Keratinocyte (primary cell): ENCODE measurements at regions not wholly inside any gene's neighbourhood (a gene's known extent, or its start where the extent isn't known, plus 50 kb on each side); places are given as distances from the start of the nearest gene placed in this dataset.

ENCODE experiments used
- DNase-seq: peaks from one replicate; pipeline ENCODE4 v3.0.0-alpha.2; 2011; ENCODE audit warnings: low read depth, missing footprints, low spot score
- FAIRE-seq: peaks from 2 replicates; lab custom pipeline; 2011; peaks lifted over from hg19 to GRCh38; lab: Jason Lieb, UNC
- H2AFZ ChIP-seq: 2 replicates; pipeline ENCODE4 v1.6.0; 2012; ENCODE audit warnings: low read length, control low read depth, inconsistent platforms; ENCODE audit not compliant: control insufficient read depth
- H3K27ac ChIP-seq: 2 replicates; pipeline ENCODE4 v1.5.1; 2011; ENCODE audit warnings: low read length; ENCODE audit not compliant: control insufficient read depth, insufficient read depth
- H3K27me3 ChIP-seq: 3 replicates; pipeline ENCODE4 v1.6.0; 2011; ENCODE audit warnings: low read length; ENCODE audit not compliant: control insufficient read depth, insufficient read depth; ENCODE audit errors: extremely low read depth
- H3K36me3 ChIP-seq, 2 experiments: 2 replicates in 1 of 2; 3 replicates in 1 of 2; pipeline ENCODE4 v1.5.1; 2011; ENCODE audit warnings: low read length in 2 of 2, mild to moderate bottlenecking in 1 of 2; ENCODE audit not compliant: control insufficient read depth in 2 of 2, insufficient read depth in 2 of 2; ENCODE audit errors: extremely low read depth in 1 of 2
- H3K4me1 ChIP-seq: 3 replicates; pipeline ENCODE4 v1.5.1; 2011; ENCODE audit warnings: low read length; ENCODE audit not compliant: control insufficient read depth, insufficient read depth; ENCODE audit errors: extremely low read depth
- H3K4me2 ChIP-seq: 3 replicates; pipeline ENCODE4 v1.6.0; 2011; ENCODE audit warnings: low read depth, low read length; ENCODE audit not compliant: control insufficient read depth, insufficient read depth; ENCODE audit errors: extremely low read depth
- H3K4me3 ChIP-seq, 3 experiments: fragments of 200-600 bp in 1 of 3; sonication (generic) in 1 of 3; 2 replicates in 2 of 3; 3 replicates in 1 of 3; pipeline ENCODE4 v1.5.1; 2011 to 2016; ENCODE audit warnings: low read length in 3 of 3, mild to moderate bottlenecking in 3 of 3, control low read depth in 2 of 3, inconsistent platforms in 1 of 3, low read depth in 1 of 3, mixed read lengths in 1 of 3, mixed run types in 1 of 3, moderate library complexity in 1 of 3; ENCODE audit not compliant: control insufficient read depth in 2 of 3, insufficient read depth in 2 of 3; ENCODE audit errors: extremely low read depth in 1 of 3
- H3K79me2 ChIP-seq: 2 replicates; pipeline ENCODE4 v1.6.0; 2012; ENCODE audit warnings: low read length; ENCODE audit not compliant: control insufficient read depth, insufficient read depth
- H3K9ac ChIP-seq: 3 replicates; pipeline ENCODE4 v1.6.0; 2011; ENCODE audit warnings: low read length; ENCODE audit not compliant: control insufficient read depth, insufficient read depth; ENCODE audit errors: extremely low read depth
- H3K9me1 ChIP-seq: 3 replicates; pipeline ENCODE4 v1.6.0; 2011; ENCODE audit warnings: low read length; ENCODE audit not compliant: control insufficient read depth, insufficient read depth; ENCODE audit errors: extremely low read depth
- H3K9me3 ChIP-seq: 2 replicates; pipeline ENCODE4 v1.5.1; 2012; ENCODE audit warnings: low read depth, low read length; ENCODE audit not compliant: control insufficient read depth
- H4K20me1 ChIP-seq: 3 replicates; pipeline ENCODE4 v1.6.0; 2011; ENCODE audit warnings: low read length; ENCODE audit not compliant: control insufficient read depth, insufficient read depth; ENCODE audit errors: extremely low read depth
- EZH2 ChIP-seq: IDR thresholded peaks from one replicate; pipeline ENCODE4 v1.6.1; 2012; ENCODE audit warnings: inconsistent platforms, mild to moderate bottlenecking, low read length, moderate library complexity
- dilution Hi-C: fragments of 300-500 bp; cut with MboI; formaldehyde crosslinking; loops from one replicate; pipeline ENCODE4 v1.7.0; 2020; ENCODE audit warnings: low sequenced_read_pairs; ENCODE audit not compliant: extremely low pct_ligation_motif_present
- TF ChIP-seq, protein P1 (sequence below), 3 experiments: IDR thresholded peaks in 1 of 3; conservative IDR thresholded peaks in 1 of 3; optimal IDR thresholded peaks in 1 of 3; 2 replicates in 2 of 3; 3 replicates in 1 of 3; pipeline versions ENCODE3 to v1.5.1; 2011; ENCODE audit warnings: low read length in 3 of 3, mild to moderate bottlenecking in 3 of 3, moderate library complexity in 2 of 3, control low read depth in 1 of 3, inconsistent platforms in 1 of 3; ENCODE audit not compliant: insufficient read depth in 2 of 3; ENCODE audit errors: extremely low read depth in 1 of 3

DNA sequence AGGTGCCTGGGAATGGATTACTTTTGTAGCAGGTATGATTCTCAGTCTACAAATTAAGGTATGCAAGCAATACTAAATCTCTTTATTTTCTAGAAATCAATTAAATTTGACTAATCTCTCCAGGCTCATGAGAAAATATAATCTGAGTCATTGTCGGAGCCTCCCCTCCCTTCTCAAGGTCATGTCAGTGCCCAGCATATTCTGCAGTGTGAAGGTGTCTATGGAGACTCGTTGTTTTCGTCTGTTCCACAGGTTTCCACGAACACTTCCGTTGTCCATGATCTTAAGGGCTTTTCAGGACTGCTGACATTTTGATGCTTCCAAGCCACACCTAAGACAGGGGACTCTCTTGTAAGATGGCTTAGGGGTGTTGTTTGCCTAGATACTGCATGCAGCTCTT is 56.6 kb upstream of the SCOC start:
- no peaks in the 10 kb centered on the region for H3K79me2 ChIP-seq
- no peak overlapping the region for H3K4me2 ChIP-seq
- H3K27me3 ChIP-seq: no peaks in the 10 kb centered on the region
- no peak overlapping the region for H3K27ac ChIP-seq
- H3K36me3 ChIP-seq: no peaks in the 10 kb centered on the region
- TF ChIP-seq, protein P1, sequence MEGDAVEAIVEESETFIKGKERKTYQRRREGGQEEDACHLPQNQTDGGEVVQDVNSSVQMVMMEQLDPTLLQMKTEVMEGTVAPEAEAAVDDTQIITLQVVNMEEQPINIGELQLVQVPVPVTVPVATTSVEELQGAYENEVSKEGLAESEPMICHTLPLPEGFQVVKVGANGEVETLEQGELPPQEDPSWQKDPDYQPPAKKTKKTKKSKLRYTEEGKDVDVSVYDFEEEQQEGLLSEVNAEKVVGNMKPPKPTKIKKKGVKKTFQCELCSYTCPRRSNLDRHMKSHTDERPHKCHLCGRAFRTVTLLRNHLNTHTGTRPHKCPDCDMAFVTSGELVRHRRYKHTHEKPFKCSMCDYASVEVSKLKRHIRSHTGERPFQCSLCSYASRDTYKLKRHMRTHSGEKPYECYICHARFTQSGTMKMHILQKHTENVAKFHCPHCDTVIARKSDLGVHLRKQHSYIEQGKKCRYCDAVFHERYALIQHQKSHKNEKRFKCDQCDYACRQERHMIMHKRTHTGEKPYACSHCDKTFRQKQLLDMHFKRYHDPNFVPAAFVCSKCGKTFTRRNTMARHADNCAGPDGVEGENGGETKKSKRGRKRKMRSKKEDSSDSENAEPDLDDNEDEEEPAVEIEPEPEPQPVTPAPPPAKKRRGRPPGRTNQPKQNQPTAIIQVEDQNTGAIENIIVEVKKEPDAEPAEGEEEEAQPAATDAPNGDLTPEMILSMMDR (optimal IDR thresholded peaks at IDR 0.05 in 1 of 3, IDR thresholded peaks at IDR 0.05 in 1 of 3, conservative IDR thresholded peaks at IDR 0.05 in 1 of 3; ENCODE audit: extremely low read depth in 1 of 3, insufficient read depth in 2 of 3, low read length in 3 of 3): no peak
- no peak for TF ChIP-seq EZH2
- FAIRE-seq (no peak), DNase-seq (no peak)
- H3K9me1 ChIP-seq: no peaks in the 10 kb centered on the region
- no peak overlapping the region for H3K4me3 ChIP-seq
- H3K4me1 ChIP-seq: no peaks in the 10 kb centered on the region
- dilution Hi-C loops: no loop called here
- no peaks in the 10 kb centered on the region for H3K9me3 ChIP-seq
- no peaks in the 10 kb centered on the region for H4K20me1 ChIP-seq
- H2AFZ ChIP-seq: no peak overlapping the region
- no peak overlapping the region for H3K9ac ChIP-seq

- dilution Hi-C loops: no loop called here
- Histone ChIP-seq H3K36me3 (no peaks in the 10 kb centered on the region), H3K79me2 (no peaks in the 10 kb centered on the region), H3K4me3 (no peak overlapping the region), H3K27me3 (no peaks in the 10 kb centered on the region), H4K20me1 (no peaks in the 10 kb centered on the region), H3K9me3 (no peaks in the 10 kb centered on the region), H3K27ac (no peak overlapping the region), H3K9me1 (no peaks in the 10 kb centered on the region), H3K9ac (no peak overlapping the region), H2AFZ (no peak overlapping the region), H3K4me2 (no peak overlapping the region), H3K4me1 (no peaks in the 10 kb centered on the region)
- FAIRE-seq (no peak), DNase-seq (no peak)
- TF ChIP-seq, protein P1 (optimal IDR thresholded peaks at IDR 0.05 in 1 of 3, IDR thresholded peaks at IDR 0.05 in 1 of 3, conservative IDR thresholded peaks at IDR 0.05 in 1 of 3; ENCODE audit: extremely low read depth in 1 of 3, insufficient read depth in 2 of 3, low read length in 3 of 3): no peak
- TF ChIP-seq EZH2: no peak
Observed at GRCh38 chr4:140315970-140316369, 57.5 kb upstream of the SCOC start.
